ENCODE measurements at regions not wholly inside any gene's neighbourhood (a gene's known extent, or its start where the extent isn't known, plus 50 kb on each side); places are given as distances from the start of the nearest gene placed in this dataset.

GRCh38 chr20:2219481-2220006 is 76.3 kb upstream of the TGM3 start:
- no peaks in the 10 kb centered on the region for H3K9me2 ChIP-seq (replicated peaks; ENCODE audit: low read length)
- no peaks in the 10 kb centered on the region for H3F3A ChIP-seq (ENCODE audit: low read length, unreplicated experiment)
- H3K9me3 ChIP-seq (ENCODE audit: low read length): no peaks in the 10 kb centered on the region
- peaks cover 60% of the 10 kb centered on the region for H3K27me3 ChIP-seq (ENCODE audit: low read length)
- H3K36me3 ChIP-seq (ENCODE audit: low read depth, low read length): no peaks in the 10 kb centered on the region
- H3K4me3 ChIP-seq (ENCODE audit: low read length): no peak overlapping the region
- no peak overlapping the region for H2AFZ ChIP-seq (ENCODE audit: low read length)
- no peaks in the 10 kb centered on the region for H4K20me1 ChIP-seq (ENCODE audit: low read length)
- H3K79me2 ChIP-seq (ENCODE audit: low read length): no peaks in the 10 kb centered on the region
- no peak overlapping the region for H3K27ac ChIP-seq (ENCODE audit: low read length)
- BruUV-seq (replicated peaks): no TSS peak
- H3K4me1 ChIP-seq (ENCODE audit: insufficient read depth, low read length): no peaks in the 10 kb centered on the region
- POLR2A ChIA-PET (ENCODE audit: unreplicated experiment): no interaction called here
- ATAC-seq: no peak
- CTCF ChIA-PET: no interaction called here
- no peak overlapping the region for H3K9ac ChIP-seq (ENCODE audit: low read length)
- TF ChIP-seq CTCF (conservative IDR thresholded peaks at IDR 0.05; ENCODE audit: low read depth, low read length): no peak
- TF ChIP-seq EZH2 (IDR thresholded peaks at IDR 0.05; ENCODE audit: low read length, unreplicated experiment): no peak
- TF ChIP-seq EZH2phosphoT487 (IDR thresholded peaks at IDR 0.05; ENCODE audit: borderline replicate concordance, low read length): no peak
- intact Hi-C loops (cut with micrococcal nuclease): no loop called here
- no peak for DNase-seq
- no peak overlapping the region for H3K4me2 ChIP-seq (ENCODE audit: low read length)

GRCh38 chr20:2220298-2220697 is 75.5 kb upstream of the TGM3 start:
- no peaks in the 10 kb centered on the region for H3K79me2 ChIP-seq (ENCODE audit: low read length)
- no peak for TF ChIP-seq EZH2 (IDR thresholded peaks at IDR 0.05; ENCODE audit: low read length, unreplicated experiment)
- no peak for TF ChIP-seq EZH2phosphoT487 (IDR thresholded peaks at IDR 0.05; ENCODE audit: borderline replicate concordance, low read length)
- TF ChIP-seq CTCF (conservative IDR thresholded peaks at IDR 0.05; ENCODE audit: low read depth, low read length): no peak
- no peaks in the 10 kb centered on the region for H3K9me2 ChIP-seq (replicated peaks; ENCODE audit: low read length)
- H3K9me3 ChIP-seq (ENCODE audit: low read length): no peaks in the 10 kb centered on the region
- intact Hi-C loops (cut with micrococcal nuclease): no loop called here
- BruUV-seq (replicated peaks): no TSS peak
- POLR2A ChIA-PET (ENCODE audit: unreplicated experiment): no interaction called here
- no peaks in the 10 kb centered on the region for H3K4me1 ChIP-seq (ENCODE audit: insufficient read depth, low read length)
- no peak overlapping the region for H3K4me2 ChIP-seq (ENCODE audit: low read length)
- H3K9ac ChIP-seq (ENCODE audit: low read length): no peak overlapping the region
- no peaks in the 10 kb centered on the region for H4K20me1 ChIP-seq (ENCODE audit: low read length)
- H3K27ac ChIP-seq (ENCODE audit: low read length): no peak overlapping the region
- no peaks in the 10 kb centered on the region for H3K36me3 ChIP-seq (ENCODE audit: low read depth, low read length)
- ATAC-seq (no peak), DNase-seq (no peak)
- H3K4me3 ChIP-seq (ENCODE audit: low read length): no peak overlapping the region
- CTCF ChIA-PET: no interaction called here
- H3K27me3 ChIP-seq (ENCODE audit: low read length): peaks cover 60% of the 10 kb centered on the region
- H2AFZ ChIP-seq (ENCODE audit: low read length): no peak overlapping the region
- no peaks in the 10 kb centered on the region for H3F3A ChIP-seq (ENCODE audit: low read length, unreplicated experiment)

- Histone ChIP-seq H3K9me3 (ENCODE audit: low read length) (no peaks in the 10 kb centered on the region), H4K20me1 (ENCODE audit: low read length) (no peaks in the 10 kb centered on the region), H3K4me1 (ENCODE audit: insufficient read depth, low read length) (no peaks in the 10 kb centered on the region), H3F3A (ENCODE audit: low read length, unreplicated experiment) (no peaks in the 10 kb centered on the region), H3K4me2 (ENCODE audit: low read length) (no peak overlapping the region), H2AFZ (ENCODE audit: low read length) (no peak overlapping the region), H3K27ac (ENCODE audit: low read length) (no peak overlapping the region), H3K27me3 (ENCODE audit: low read length) (peaks cover 63% of the 10 kb centered on the region), H3K9ac (ENCODE audit: low read length) (no peak overlapping the region), H3K9me2 (replicated peaks; ENCODE audit: low read length) (no peaks in the 10 kb centered on the region), H3K4me3 (ENCODE audit: low read length) (no peak overlapping the region), H3K79me2 (ENCODE audit: low read length) (no peaks in the 10 kb centered on the region), H3K36me3 (ENCODE audit: low read depth, low read length) (no peaks in the 10 kb centered on the region)
- ChIA-PET POLR2A (ENCODE audit: unreplicated experiment) (no interaction called here), CTCF (no interaction called here)
- BruUV-seq (replicated peaks): no TSS peak
- no peak for ATAC-seq
- intact Hi-C loops (cut with micrococcal nuclease): no loop called here
- TF ChIP-seq EZH2 (IDR thresholded peaks at IDR 0.05; ENCODE audit: low read length, unreplicated experiment): no peak
- no peak for TF ChIP-seq CTCF (conservative IDR thresholded peaks at IDR 0.05; ENCODE audit: low read depth, low read length)
- no peak for DNase-seq
Measured at GRCh38 chr20:2221921-2222320, 73.9 kb upstream of the TGM3 start.
